SK-N-SH treated with all-trans-retinoic acid at 6 μM for 48 hours (cell line): ENCODE measurements at regions not wholly inside any gene's neighbourhood (a gene's known extent, or its start where the extent isn't known, plus 50 kb on each side); places are given as distances from the start of the nearest gene placed in this dataset.

Experiments
- ARNTL ChIP-seq: fragments of 450-650 bp; formaldehyde crosslinking; IDR thresholded peaks from 2 replicates; pipeline ENCODE4 v1.5.0; 2020; ENCODE audit warnings: low read depth, mild to moderate bottlenecking, moderate library complexity, borderline replicate concordance
- ZNF8 ChIP-seq: fragments of 450-650 bp; formaldehyde crosslinking; IDR thresholded peaks from 2 replicates; pipeline ENCODE4 v1.5.0; 2020; ENCODE audit warnings: mild to moderate bottlenecking, moderate library complexity

DNA sequence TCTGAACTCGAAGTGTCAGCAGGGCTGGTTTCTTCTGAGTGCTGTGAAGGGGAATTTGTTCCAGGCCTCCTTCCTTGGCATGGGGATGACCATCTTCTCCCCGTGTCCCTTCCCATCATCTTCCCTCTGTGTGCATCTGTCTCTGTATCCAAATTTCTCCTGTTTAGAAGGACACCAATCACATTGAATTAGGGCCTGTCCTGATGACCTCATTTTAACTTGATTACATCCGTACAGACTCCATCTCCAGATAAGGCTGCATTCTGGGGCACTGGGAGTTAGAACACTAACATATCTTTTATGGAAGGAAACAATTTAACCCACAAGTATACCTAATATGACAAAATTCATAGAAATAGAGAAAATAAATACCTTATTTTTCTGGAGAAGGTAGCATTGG, 76.8 kb upstream of the ANKRD1 start:
- no peak for TF ChIP-seq ARNTL (CRISPR knock-in tag)
- no peak for TF ChIP-seq ZNF8 (CRISPR knock-in tag)
